C4-2B (cell line): ENCODE measurements at regions not wholly inside any gene's neighbourhood (a gene's known extent, or its start where the extent isn't known, plus 50 kb on each side); places are given as distances from the start of the nearest gene placed in this dataset.

Experiments
- CTCF ChIP-seq: fragments of 450-650 bp; conservative IDR thresholded peaks from 2 replicates; pipeline ENCODE4 v1.5.1; 2017; ENCODE audit warnings: mild to moderate bottlenecking
- ZFX ChIP-seq: fragments of 450-650 bp; IDR thresholded peaks from 2 replicates; pipeline ENCODE4 v1.6.1; 2017

- no peak for TF ChIP-seq CTCF
- no peak for TF ChIP-seq ZFX
Observed at GRCh38 chr2:147204102-147204501, 640.7 kb upstream of the ACVR2A start.
